GM12878 (cell line): ENCODE measurements at regions not wholly inside any gene's neighbourhood (a gene's known extent, or its start where the extent isn't known, plus 50 kb on each side); places are given as distances from the start of the nearest gene placed in this dataset.

Source experiments
- ATAC-seq: fragments of 200-7000 bp; cut with Tn5 transposase; 3 replicates; pipeline ENCODE4 v1.9.1; 2020; ENCODE audit warnings: mild to moderate bottlenecking, moderate library complexity
- BruUV-seq: library from RNA; stranded (reverse); fragments of 400-500 nt; replicated peaks from 2 replicates; lab custom pipeline; 2021; lab: Mats Ljungman, UMichigan
- CTCF ChIA-PET: fragments of 300-600 bp; sonication (Branson Sonifier 250); formaldehyde crosslinking; extraction: SDS; loops from one replicate; lab custom pipeline; 2021; ENCODE audit warnings: inconsistent platforms; lab: Yijun Ruan, JAX
- POLR2A ChIA-PET: fragments of 350-600 bp; formaldehyde crosslinking; extraction: SDS; loops from one replicate; lab custom pipeline; 2021; ENCODE audit warnings: inconsistent platforms; lab: Charles Lee
- RAD21 ChIA-PET: fragments of 300-600 bp; sonication (Branson Sonifier 250); formaldehyde crosslinking; loops from one replicate; lab custom pipeline; 2023; ENCODE audit warnings: antibody characterized with exemption; ENCODE audit not compliant: unreplicated experiment; lab: Charles Lee
- SMC1A ChIA-PET: fragments of 300-600 bp; sonication (Branson Sonifier 250); formaldehyde crosslinking; loops from one replicate; lab custom pipeline; 2023; ENCODE audit not compliant: unreplicated experiment, uncharacterized antibody; lab: Charles Lee
- DNase-seq: peaks from one replicate; pipeline ENCODE4 v3.0.0-alpha.2; 2011; ENCODE audit warnings: low read depth, low spot score
- FAIRE-seq: peaks from 3 replicates; lab custom pipeline; 2011; peaks lifted over from hg19 to GRCh38; lab: Jason Lieb, UNC
- H2AFZ ChIP-seq: 2 replicates; pipeline ENCODE4 v1.6.0; 2011; ENCODE audit warnings: low read depth, low read length, control low read depth; ENCODE audit not compliant: control insufficient read depth
- H3K27ac ChIP-seq: 2 replicates; pipeline ENCODE4 v1.5.1; 2011; ENCODE audit warnings: control low read depth; ENCODE audit not compliant: control insufficient read depth, insufficient read depth
- H3K27me3 ChIP-seq, 2 experiments: replicated peaks in 1 of 2; 2 replicates each; pipeline versions ENCODE4 v1.6.0 to v1.6.1; 2011; ENCODE audit warnings: low read length in 1 of 2; ENCODE audit not compliant: control insufficient read depth in 2 of 2, insufficient read depth in 2 of 2
- H3K36me3 ChIP-seq, 2 experiments: 2 replicates each; pipeline ENCODE4 v1.5.1; 2011; ENCODE audit warnings: low read length in 1 of 2; ENCODE audit not compliant: control insufficient read depth in 2 of 2, insufficient read depth in 2 of 2
- H3K4me1 ChIP-seq: 2 replicates; pipeline ENCODE4 v1.6.1; 2011; ENCODE audit warnings: mild to moderate bottlenecking, low read length, moderate library complexity, mixed read lengths; ENCODE audit not compliant: control insufficient read depth, insufficient read depth
- H3K4me2 ChIP-seq: 2 replicates; pipeline ENCODE4 v1.6.0; 2011; ENCODE audit warnings: control low read depth; ENCODE audit not compliant: control insufficient read depth, insufficient read depth
- H3K4me3 ChIP-seq: fragments of 200-600 bp; sonication (generic); 2 replicates; pipeline ENCODE4 v1.5.1; 2016
- H3K79me2 ChIP-seq: 2 replicates; pipeline ENCODE4 v1.6.0; 2011; ENCODE audit warnings: low read length; ENCODE audit not compliant: control insufficient read depth, insufficient read depth
- H3K9ac ChIP-seq: 2 replicates; pipeline ENCODE4 v1.8.0; 2011; ENCODE audit warnings: low read length, control low read depth, mixed read lengths; ENCODE audit not compliant: control insufficient read depth, insufficient read depth
- H3K9me3 ChIP-seq: replicated peaks from 3 replicates; pipeline ENCODE4 v1.5.1; 2011; ENCODE audit warnings: mild to moderate bottlenecking, low read length; ENCODE audit not compliant: control insufficient read depth, insufficient read depth
- H4K20me1 ChIP-seq: 2 replicates; pipeline ENCODE4 v1.6.0; 2011; ENCODE audit not compliant: control insufficient read depth, insufficient read depth
- ASH2L ChIP-seq: fragments of 300-600, 200-600 bp; sonication (generic); IDR thresholded peaks from 2 replicates; pipeline ENCODE4 v1.6.1; 2017; ENCODE audit warnings: low read depth, mild to moderate bottlenecking, borderline replicate concordance
- BCLAF1 ChIP-seq: fragments of 450-650 bp; IDR thresholded peaks from 2 replicates; pipeline ENCODE4 v1.6.1; 2017; ENCODE audit warnings: antibody characterized with exemption, mild to moderate bottlenecking, moderate library complexity
- CHD2 ChIP-seq: IDR thresholded peaks from 2 replicates; pipeline ENCODE4 v1.6.1; 2011; ENCODE audit warnings: low read depth, low read length, improper control_type of control experiment, borderline replicate concordance
- CHD4 ChIP-seq: fragments of 200-600 bp; sonication (generic); IDR thresholded peaks from 2 replicates; pipeline ENCODE4 v1.6.1; 2016; ENCODE audit warnings: mild to moderate bottlenecking
- CREB1 ChIP-seq: IDR thresholded peaks from 2 replicates; pipeline ENCODE4 v1.6.1; 2012; ENCODE audit warnings: low read depth, mild to moderate bottlenecking, inconsistent platforms
- FOXK2 ChIP-seq: fragments of 450-650 bp; IDR thresholded peaks from 2 replicates; pipeline ENCODE4 v1.6.1; 2017; ENCODE audit warnings: mild to moderate bottlenecking, moderate library complexity
- IKZF2 ChIP-seq, 2 experiments: fragments of 450-650 bp; IDR thresholded peaks; 2 replicates each; pipeline ENCODE4 v1.6.1; 2017; ENCODE audit warnings: mild to moderate bottlenecking in 2 of 2, moderate library complexity in 2 of 2
- NFIC ChIP-seq: IDR thresholded peaks from 2 replicates; pipeline ENCODE4 v1.6.1; 2012; ENCODE audit warnings: low read depth, mild to moderate bottlenecking, inconsistent platforms, low read length, moderate library complexity
- RCOR1 ChIP-seq: conservative IDR thresholded peaks from 2 replicates; pipeline ENCODE4 v1.6.1; 2012; ENCODE audit warnings: low read depth, low read length, improper control_type of control experiment
- STAT1 ChIP-seq: fragments of 450-650 bp; conservative IDR thresholded peaks from 2 replicates; pipeline ENCODE4 v1.6.1; 2014; ENCODE audit warnings: antibody characterized with exemption, mild to moderate bottlenecking
- ZNF24 ChIP-seq: fragments of 450-650 bp; IDR thresholded peaks from 2 replicates; pipeline ENCODE4 v1.6.1; 2017; ENCODE audit warnings: antibody characterized with exemption, mild to moderate bottlenecking
- WGBS: methylation state at CpG from one replicate; pipeline ENCODE4 v1.1.6; 2016; ENCODE audit warnings: low lambda C conversion rate; ENCODE audit not compliant: insufficient replicate concordance, insufficient coverage; ENCODE audit errors: missing lambda C conversion rate; 5-methylcytosine and 5-hydroxymethylcytosine counted together
- in situ Hi-C: fragments of 300-500 bp; cut with MboI; formaldehyde crosslinking; loops from 9 replicates; pipeline ENCODE4 v1.14.3; 2018; ENCODE audit warnings: mixed read lengths
- intact Hi-C: fragments of 100-400 bp; cut with micrococcal nuclease; formaldehyde crosslinking; loops from one replicate; pipeline ENCODE4 v1.14.2; 2022; ENCODE audit not compliant: unreplicated experiment
- TF ChIP-seq, protein P1 (sequence below), 3 experiments: IDR thresholded peaks in 2 of 3; conservative IDR thresholded peaks in 1 of 3; 2 replicates each; pipeline ENCODE4 v1.5.1; 2011; ENCODE audit warnings: low read depth in 3 of 3, low read length in 3 of 3, mild to moderate bottlenecking in 3 of 3, control low read depth in 2 of 3, moderate library complexity in 2 of 3, inconsistent platforms in 1 of 3, mixed read lengths in 1 of 3; ENCODE audit not compliant: control insufficient read depth in 2 of 3, insufficient read depth in 1 of 3; ENCODE audit errors: extremely low read depth in 1 of 3

DNA sequence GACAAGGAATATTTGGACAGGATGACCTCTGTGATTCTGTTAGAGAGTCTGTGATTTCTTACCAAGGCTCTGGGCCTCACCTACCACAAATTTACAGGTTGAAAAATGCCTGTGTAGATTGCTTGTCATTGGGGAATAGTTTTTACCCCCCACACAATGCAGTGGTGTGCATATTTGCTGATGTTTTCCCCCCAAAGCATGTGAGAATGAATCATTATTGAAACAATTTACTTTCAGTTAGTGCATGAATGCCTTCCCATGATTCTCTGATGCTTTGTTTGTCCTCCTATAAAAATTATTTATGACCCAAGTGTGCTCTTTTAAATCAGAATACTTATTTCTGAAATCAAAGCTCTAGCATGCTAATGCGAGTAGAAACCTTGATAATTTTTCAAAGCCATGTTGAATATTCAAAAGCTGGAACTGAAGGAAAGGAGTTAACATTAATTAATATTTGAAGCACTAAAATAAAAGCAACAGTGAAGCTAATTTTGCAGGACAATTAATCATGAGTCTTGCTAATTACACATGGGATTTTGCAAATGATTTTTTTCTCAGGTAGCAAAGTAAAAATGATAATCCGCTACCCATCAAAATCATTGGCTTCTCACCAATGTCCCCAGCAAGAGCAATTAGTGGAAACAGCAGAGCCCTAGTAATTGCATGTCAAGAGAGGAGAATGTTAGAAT lies 361.2 kb upstream of the HNRNPA3 start:
- RAD21 ChIA-PET: interaction anchor here (0.9 to 1.6 kb wide), 3 partner anchors 24 to 297 kb away, joined by 3 to 5 read pairs (median 3); no protein-coding TSS in a partner anchor
- SMC1A ChIA-PET: interaction anchor here (0.9 to 3.8 kb wide), 6 partner anchors 25 to 214 kb away, joined by 3 to 10 read pairs (median 4); no protein-coding TSS in a partner anchor
- 59% methylated on average over 2 of the region's 2 CpGs for WGBS

DNA sequence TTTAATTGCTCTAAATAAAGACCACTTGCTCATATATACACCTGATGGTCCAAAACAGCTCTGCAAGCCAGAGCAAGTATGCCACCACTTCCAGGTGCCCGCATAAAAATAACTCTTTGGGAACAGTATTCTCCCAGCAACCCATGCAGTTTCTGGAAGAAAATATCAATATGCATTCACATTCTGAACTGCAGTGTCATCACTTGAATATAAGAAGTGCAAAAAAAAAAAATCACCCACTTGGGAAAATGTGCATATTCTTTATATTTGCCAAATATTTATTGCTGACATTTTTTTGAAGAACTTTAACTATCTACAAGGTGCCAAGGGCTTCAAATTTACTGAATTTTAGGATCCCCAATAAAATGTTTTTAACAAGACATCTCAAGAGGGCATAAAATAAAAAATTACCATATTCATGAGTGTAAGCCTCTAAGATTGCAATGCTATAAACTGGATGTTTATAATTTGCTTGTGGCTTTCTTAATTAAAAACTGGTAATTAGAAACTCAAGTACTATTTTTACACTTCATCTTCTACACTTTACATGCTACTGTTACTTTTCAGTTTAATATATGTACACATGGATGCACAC lies 360.6 kb upstream of the HNRNPA3 start:
- no peak overlapping the region for H2AFZ ChIP-seq
- no peaks in the 10 kb centered on the region for H3K36me3 ChIP-seq
- H3K4me1 ChIP-seq: no peaks in the 10 kb centered on the region
- no peak overlapping the region for H3K27ac ChIP-seq
- RAD21 ChIA-PET: interaction anchor here (0.5 to 1.6 kb wide), 4 partner anchors 24 to 1713 kb away, joined by 3 to 5 read pairs (median 4); no protein-coding TSS in a partner anchor
- H3K79me2 ChIP-seq: no peaks in the 10 kb centered on the region
- no peaks in the 10 kb centered on the region for H3K27me3 ChIP-seq
- DNase-seq: no peak
- H3K4me3 ChIP-seq: no peak overlapping the region
- no peaks in the 10 kb centered on the region for H3K9me3 ChIP-seq
- FAIRE-seq: no peak
- BruUV-seq: no TSS peak
- H4K20me1 ChIP-seq: no peaks in the 10 kb centered on the region
- H3K9ac ChIP-seq: no peak overlapping the region
- in situ Hi-C loops: no loop called here
- ATAC-seq: no peak
- CTCF ChIA-PET: interaction anchor here (1.0 to 1.2 kb wide), 3 partner anchors 8 to 297 kb away, joined by 3 to 4 read pairs (median 3); no protein-coding TSS in a partner anchor
- intact Hi-C loops: no loop called here
- SMC1A ChIA-PET: interaction anchor here (0.8 to 1.4 kb wide), 5 partner anchors 69 to 187 kb away, joined by 3 to 5 read pairs (median 3); no protein-coding TSS in a partner anchor
- POLR2A ChIA-PET: no interaction called here
- H3K4me2 ChIP-seq: no peak overlapping the region
- 91% methylated on average over 1 of the region's 1 CpG for WGBS
- TF ChIP-seq BCLAF1 (no peak), CHD2 (no peak), ZNF24 (no peak), CREB1 (no peak), ASH2L (no peak), CHD4 (no peak), IKZF2 (IDR thresholded peaks at IDR 0.05) (no peak), FOXK2 (no peak), NFIC (no peak), STAT1 (no peak)
- TF ChIP-seq, protein P1, sequence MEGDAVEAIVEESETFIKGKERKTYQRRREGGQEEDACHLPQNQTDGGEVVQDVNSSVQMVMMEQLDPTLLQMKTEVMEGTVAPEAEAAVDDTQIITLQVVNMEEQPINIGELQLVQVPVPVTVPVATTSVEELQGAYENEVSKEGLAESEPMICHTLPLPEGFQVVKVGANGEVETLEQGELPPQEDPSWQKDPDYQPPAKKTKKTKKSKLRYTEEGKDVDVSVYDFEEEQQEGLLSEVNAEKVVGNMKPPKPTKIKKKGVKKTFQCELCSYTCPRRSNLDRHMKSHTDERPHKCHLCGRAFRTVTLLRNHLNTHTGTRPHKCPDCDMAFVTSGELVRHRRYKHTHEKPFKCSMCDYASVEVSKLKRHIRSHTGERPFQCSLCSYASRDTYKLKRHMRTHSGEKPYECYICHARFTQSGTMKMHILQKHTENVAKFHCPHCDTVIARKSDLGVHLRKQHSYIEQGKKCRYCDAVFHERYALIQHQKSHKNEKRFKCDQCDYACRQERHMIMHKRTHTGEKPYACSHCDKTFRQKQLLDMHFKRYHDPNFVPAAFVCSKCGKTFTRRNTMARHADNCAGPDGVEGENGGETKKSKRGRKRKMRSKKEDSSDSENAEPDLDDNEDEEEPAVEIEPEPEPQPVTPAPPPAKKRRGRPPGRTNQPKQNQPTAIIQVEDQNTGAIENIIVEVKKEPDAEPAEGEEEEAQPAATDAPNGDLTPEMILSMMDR (IDR thresholded peaks at IDR 0.05 in 2 of 3, conservative IDR thresholded peaks at IDR 0.05 in 1 of 3; ENCODE audit: control insufficient read depth in 2 of 3, extremely low read depth in 1 of 3, insufficient read depth in 1 of 3, low read depth in 3 of 3, low read length in 3 of 3): no peak

More for the DNA sequence above, 361.2 kb upstream of the HNRNPA3 start:
- CTCF ChIA-PET: interaction anchor here (1.2 kb wide), 1 partner anchor 9 kb away, joined by 3 read pairs; no protein-coding TSS in a partner anchor
- TF ChIP-seq RCOR1: no peak
- TF ChIP-seq, all 136 proteins: peak for 0
- POLR2A ChIA-PET: no interaction called here
- BruUV-seq: no TSS peak
- Histone ChIP-seq H3K9ac (no peak overlapping the region), H3K36me3 (no peaks in the 10 kb centered on the region), H3K27me3 (no peaks in the 10 kb centered on the region), H3K4me3 (no peak overlapping the region), H3K4me1 (no peaks in the 10 kb centered on the region), H3K4me2 (no peak overlapping the region), H3K79me2 (no peaks in the 10 kb centered on the region), H3K9me3 (no peaks in the 10 kb centered on the region), H3K27ac (no peak overlapping the region), H2AFZ (no peak overlapping the region), H4K20me1 (no peaks in the 10 kb centered on the region)
- DNase-seq: no peak
- in situ Hi-C loops (no loop called here), intact Hi-C loops (no loop called here)
- peak; percentile 38 for FAIRE-seq
- no peak for ATAC-seq
